ENCODE measurements at regions not wholly inside any gene's neighbourhood (a gene's known extent, or its start where the extent isn't known, plus 50 kb on each side); places are given as distances from the start of the nearest gene placed in this dataset.
A peak's percentile ranks its signal among the peaks of the same experiment; 100 is the strongest.

GRCh38 chr1:8094481-8095241, 68.6 kb upstream of the ERRFI1 start (continued):
- no peak for TF ChIP-seq ZNF142 (CRISPR knock-in tag; IDR thresholded peaks at IDR 0.05)
- no peak for TF ChIP-seq ZNF891 (CRISPR knock-in tag; IDR thresholded peaks at IDR 0.05)
- peak; percentile 49; the same call in 1 of the 2 replicates for TF ChIP-seq GFI1 (CRISPR knock-in tag; IDR thresholded peaks at IDR 0.05; ENCODE audit: borderline replicate concordance)
- TF ChIP-seq SRF (IDR thresholded peaks at IDR 0.05; ENCODE audit: low read depth, low read length): no peak
- TF ChIP-seq RBFOX2 (IDR thresholded peaks at IDR 0.05; ENCODE audit: low read depth, low read length): no peak
- TF ChIP-seq SRSF4 (IDR thresholded peaks at IDR 0.05; ENCODE audit: low read depth, low read length, poor library complexity, severe bottlenecking): no peak
- TF ChIP-seq ZNF124 (CRISPR knock-in tag; IDR thresholded peaks at IDR 0.05): 0 out of 2 replicates have a peak, but pooled peaks have one; percentile 37
- no peak for TF ChIP-seq ZNF329 (CRISPR knock-in tag; IDR thresholded peaks at IDR 0.05; ENCODE audit: low read depth)
- TF ChIP-seq ZNF543 (CRISPR knock-in tag; IDR thresholded peaks at IDR 0.05): no peak
- TF ChIP-seq PITX1 (CRISPR knock-in tag; IDR thresholded peaks at IDR 0.05): no peak
- no peak for TF ChIP-seq ZSCAN12 (CRISPR knock-in tag; IDR thresholded peaks at IDR 0.05)
- no peak for TF ChIP-seq IKZF1 (IDR thresholded peaks at IDR 0.05)
- TF ChIP-seq ZNF30 (CRISPR knock-in tag; IDR thresholded peaks at IDR 0.05): no peak
- no peak for TF ChIP-seq FOXK2 (IDR thresholded peaks at IDR 0.05)
- no peak for TF ChIP-seq NPAS2 (CRISPR knock-in tag; IDR thresholded peaks at IDR 0.05; ENCODE audit: borderline replicate concordance)
- no peak for TF ChIP-seq MEIS2 (CRISPR knock-in tag; IDR thresholded peaks at IDR 0.05)
- no peak for TF ChIP-seq AGO2 (optimal IDR thresholded peaks at IDR 0.05; ENCODE audit: low read depth, low read length)
- no peak for TF ChIP-seq ARHGAP35 (CRISPR knock-in tag; IDR thresholded peaks at IDR 0.05; ENCODE audit: borderline replicate concordance)
- no peak for TF ChIP-seq ZNF562 (CRISPR knock-in tag; IDR thresholded peaks at IDR 0.05; ENCODE audit: borderline replicate concordance)
- TF ChIP-seq ESRRA (CRISPR knock-in tag; IDR thresholded peaks at IDR 0.05; ENCODE audit: low read depth): no peak
